NCI-H82 (cell line): ENCODE measurements at regions not wholly inside any gene's neighbourhood (a gene's known extent, or its start where the extent isn't known, plus 50 kb on each side); places are given as distances from the start of the nearest gene placed in this dataset.

ENCODE experiments used
- DNase-seq: peaks from one replicate; lab custom pipeline; 2025; lab: John Stamatoyannopoulos, UW

DNA sequence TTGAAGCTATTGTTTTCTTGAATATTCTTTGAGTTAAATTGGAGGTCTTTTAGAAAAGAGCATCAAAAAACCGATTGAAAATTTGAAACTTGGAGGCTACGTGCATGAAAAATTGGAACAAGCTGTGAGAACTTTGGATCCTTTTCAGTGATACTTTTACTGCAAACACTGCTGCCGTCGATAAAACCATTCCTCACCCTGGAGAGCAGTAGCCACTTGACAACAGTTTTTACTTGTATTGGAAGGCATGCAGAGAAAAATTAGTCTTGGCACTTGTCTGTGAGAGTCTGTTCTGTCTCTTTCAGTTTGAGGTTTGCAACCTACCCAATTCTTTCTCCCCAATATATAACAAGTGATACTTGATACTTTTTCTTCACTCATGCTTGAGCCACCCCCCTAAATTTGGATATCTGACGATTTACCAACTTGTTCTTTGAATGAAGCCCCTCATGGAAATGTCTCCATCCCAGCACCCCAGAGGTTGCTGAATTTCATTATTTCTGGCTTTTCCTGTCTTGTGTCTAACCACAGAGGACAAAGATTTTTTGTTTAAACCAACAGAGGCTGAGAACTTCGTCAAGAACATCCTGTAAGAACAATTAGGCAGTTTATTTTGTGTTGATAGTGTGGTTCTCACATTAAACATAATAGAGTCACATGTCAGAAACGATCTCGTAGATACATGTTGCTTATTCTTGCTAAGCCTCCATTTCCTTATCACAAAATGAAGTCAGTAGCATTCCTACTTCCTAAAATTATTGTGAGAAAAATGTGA lies 307.3 kb upstream of the PLSCR5 start:
- no peak for DNase-seq

DNA sequence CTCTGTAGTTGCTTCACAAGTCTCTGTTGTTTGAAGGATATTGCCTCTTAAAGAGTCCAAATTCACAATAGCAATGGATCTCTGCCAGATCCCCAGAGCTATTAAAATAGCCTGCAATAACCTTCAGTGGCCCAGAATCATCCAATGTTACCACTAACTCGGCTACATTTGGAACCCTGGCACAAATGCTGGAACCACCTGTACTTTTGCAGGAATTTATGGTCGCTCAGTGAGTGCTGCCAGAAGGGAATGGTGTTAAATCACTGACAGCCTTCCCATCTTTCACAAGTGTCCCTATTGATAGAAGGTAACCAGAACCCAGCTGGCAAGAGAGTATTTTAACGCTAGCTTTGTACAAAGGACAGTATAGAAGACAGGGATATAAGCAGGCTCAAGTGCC lies 298.8 kb upstream of the PLSCR5 start:
- no peak for DNase-seq

- no peak for DNase-seq
Observed at GRCh38 chr3:146899171-146899570, 294.0 kb upstream of the PLSCR5 start.

DNA sequence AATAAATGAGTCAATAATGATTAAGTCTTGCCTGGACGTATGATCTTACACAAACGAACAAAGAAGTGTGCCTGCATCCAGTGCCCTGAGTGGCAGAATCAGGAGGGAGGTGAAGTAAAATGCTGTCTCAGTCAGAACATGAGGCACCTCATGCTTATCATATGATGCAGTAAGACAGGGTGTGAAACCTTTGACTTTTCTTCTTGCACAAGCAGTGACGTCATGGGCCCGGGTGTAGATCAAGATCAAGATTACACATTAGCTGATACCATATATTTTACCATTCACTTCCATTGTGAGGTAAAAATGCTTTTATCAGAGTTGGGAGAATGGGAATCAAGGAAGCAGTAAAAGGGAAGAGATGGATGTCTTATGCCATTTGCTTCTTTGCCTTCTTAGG lies 291.6 kb upstream of the PLSCR5 start:
- no peak for DNase-seq

DNA sequence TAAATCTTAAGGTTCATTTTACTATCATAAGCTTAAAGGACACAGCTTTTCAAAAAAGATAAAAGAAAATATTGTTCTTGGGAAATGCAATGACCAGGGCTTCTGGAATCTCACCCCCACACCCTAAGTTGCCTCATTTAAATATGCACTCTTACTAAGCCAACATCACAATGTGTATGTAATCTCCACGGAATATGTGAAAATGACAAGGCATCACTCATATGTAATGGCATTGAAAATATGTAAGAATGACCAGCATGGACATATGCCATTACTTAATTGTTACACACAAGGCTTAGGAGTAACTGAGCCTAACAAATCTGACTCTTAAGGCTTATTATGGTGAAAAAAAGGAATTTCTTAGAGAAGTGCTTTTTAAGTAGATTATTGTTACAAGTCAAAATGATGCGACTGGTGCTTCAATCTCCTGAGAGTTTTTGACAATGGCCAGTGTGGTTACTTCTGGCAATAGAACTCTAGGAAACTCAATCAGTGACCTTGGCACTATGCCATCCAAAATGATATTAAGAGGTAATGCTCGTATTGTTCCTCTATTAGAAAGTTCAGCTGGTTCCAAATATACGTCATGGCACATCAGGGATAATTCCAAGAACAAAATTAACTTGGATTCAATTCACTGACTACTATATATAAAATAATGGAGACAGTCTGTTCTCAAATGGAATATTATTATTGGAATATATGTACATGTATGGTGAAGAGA lies 290.0 kb upstream of the PLSCR5 start:
- DNase-seq, result no peak

DNA sequence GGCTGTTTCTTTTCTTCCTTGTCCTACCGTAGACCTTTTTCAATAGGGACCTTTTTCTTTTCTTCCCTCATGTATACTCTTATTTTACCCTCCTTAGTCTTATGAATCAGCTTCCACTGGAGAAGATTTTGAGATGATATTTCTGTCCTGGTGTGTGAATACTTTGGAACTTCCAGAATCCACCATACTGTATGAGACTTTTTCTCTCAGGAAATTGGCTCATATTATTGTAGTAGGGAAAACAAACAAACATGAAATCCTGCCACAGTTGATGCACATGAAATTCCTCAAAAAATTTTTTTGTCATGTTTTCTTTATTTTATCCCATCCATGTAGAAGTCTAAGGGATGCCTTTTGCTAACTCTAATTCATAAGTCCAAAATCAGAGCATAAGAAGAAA lies 289.3 kb upstream of the PLSCR5 start:
- no peak for DNase-seq

- DNase-seq, result no peak
Observed at GRCh38 chr3:146892041-146892440, 286.9 kb upstream of the PLSCR5 start.

GRCh38 chr3:146889626-146890025 lies 284.5 kb upstream of the PLSCR5 start:
- no peak for DNase-seq

DNA sequence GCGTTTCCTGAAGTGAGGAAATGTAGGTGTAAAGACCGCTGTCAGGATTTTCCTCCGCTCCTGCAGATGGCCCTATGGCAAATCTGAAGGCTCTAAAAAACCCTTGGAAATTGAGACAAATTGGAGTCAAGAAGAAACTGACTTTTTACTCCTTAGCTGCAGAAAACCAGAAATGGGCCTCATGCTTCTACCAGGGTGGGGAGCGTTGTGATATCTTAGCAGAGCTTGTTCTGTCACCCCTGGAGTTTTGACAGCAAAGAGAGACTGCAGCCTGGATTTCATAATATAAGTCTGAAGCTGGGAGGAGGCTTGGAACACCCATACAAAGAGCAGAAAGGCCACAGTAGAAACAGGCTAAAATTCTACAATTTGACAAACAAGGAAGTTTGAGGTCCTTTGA lies 283.0 kb upstream of the PLSCR5 start:
- no peak for DNase-seq

DNA sequence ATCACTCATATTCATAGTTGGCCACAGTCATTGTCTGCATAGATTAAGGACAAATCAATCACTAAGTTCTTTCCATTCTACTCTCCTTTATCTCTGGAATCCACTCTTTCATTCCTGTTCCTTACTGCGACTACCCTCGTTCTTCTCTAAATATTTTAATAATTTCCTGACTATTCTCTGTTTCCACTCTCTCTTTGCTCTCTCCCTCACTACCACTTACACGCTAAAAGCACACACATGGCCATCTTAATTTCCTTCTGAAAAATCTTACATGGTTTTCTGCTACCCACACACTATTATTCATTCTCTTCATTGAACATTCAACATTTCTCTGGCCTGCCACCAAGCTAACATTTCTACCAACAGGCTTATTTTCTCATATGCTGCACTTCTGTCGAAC lies 279.6 kb upstream of the PLSCR5 start:
- no peak for DNase-seq

- peak; percentile 66 for DNase-seq
Observed at GRCh38 chr3:146884296-146884695, 279.1 kb upstream of the PLSCR5 start.

GRCh38 chr3:146883288-146883687 lies 278.1 kb upstream of the PLSCR5 start:
- DNase-seq, result peak; percentile 74

GRCh38 chr3:146881966-146882760 lies 277.0 kb upstream of the PLSCR5 start:
- DNase-seq, result peak; percentile 40

- DNase-seq, result no peak
Observed at GRCh38 chr3:146881356-146881755, 276.2 kb upstream of the PLSCR5 start.

DNA sequence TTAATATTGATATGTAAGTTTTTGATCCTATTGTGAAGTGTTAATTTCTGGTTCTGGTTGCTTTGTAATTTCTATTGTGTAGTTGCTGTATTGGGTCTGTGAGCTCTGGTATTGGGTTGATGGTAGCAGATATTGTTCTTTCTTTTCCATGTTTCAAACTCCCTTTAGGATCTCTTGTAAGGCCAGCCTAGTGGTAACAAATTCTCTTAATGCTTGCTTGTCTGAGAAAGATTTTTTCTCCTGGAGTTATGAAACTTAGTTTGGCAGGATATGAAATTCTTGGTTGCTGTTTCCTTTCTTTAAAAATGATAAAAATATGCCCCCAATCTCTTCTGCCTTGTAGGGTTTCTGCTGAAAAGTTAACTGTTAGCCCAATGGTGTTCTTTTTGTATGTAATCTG lies 268.6 kb upstream of the PLSCR5 start:
- DNase-seq, result no peak

DNA sequence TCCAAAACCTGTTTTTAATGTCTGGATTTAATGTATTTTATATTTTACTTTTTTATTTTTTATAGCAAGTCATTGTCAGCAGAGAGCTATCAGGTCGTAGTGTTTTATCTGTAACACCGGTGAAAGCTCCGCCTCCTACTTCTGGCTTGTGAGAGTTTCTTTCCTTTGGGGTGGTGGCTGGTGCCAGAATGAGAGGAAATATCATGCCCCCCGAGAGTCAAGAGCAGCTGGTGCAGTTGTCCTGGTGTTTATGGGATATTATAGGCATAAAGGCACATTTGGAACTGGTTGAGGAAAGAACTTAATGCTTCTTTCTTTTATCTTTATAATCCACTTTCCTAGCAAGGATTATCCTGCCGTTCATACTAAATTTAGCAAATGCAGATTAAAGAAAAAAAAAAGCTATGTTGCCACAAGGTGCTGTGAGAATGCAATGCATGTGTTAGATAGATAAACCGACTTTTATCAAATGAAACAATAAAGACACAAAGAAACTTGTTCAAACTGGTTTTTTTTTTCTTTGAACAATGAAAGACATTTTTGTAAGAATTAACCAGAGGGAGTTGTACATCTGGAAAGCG lies 260.1 kb upstream of the PLSCR5 start:
- DNase-seq, result peak; percentile 93

- no peak for DNase-seq
Observed at GRCh38 chr3:146861262-146861661, 256.1 kb upstream of the PLSCR5 start.

DNA sequence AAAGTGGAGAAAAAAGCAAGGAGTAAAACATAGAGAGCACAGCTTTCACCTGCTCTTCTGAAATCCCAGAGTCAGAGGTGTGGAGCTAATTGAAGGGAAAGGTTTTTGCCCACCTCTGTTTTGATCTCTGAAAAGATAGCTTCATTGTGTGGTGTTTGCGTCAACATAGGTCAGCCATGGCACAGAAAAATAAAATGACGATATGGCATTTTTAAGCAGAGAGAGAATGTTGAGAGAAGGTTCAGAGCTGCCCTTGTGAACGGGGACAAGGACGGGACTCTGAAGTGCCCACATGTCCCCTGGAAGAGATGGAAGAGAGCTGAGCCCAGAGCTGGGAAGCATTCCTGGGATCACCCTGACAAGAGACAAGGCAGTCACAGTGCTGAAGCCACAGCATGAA lies 249.4 kb upstream of the PLSCR5 start:
- DNase-seq, result no peak

DNA sequence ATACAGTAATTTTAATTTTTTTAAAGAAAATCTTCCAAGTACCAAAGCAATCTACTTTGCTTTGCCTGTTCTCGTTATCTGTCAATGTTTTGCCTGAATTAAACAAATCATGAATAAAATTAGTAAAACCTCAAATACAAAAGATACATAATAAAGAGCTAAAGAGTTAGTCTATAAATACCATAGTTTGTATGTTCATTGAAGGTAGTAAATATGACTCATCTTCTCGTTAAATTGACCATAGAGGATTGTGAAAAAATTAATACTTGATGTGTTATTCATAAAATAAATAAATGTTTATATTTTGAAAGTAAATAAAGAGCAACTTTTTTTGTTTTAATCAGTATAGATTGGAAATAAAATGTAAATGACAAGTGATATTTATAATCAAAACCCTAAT lies 246.5 kb upstream of the PLSCR5 start:
- DNase-seq, result no peak

DNA sequence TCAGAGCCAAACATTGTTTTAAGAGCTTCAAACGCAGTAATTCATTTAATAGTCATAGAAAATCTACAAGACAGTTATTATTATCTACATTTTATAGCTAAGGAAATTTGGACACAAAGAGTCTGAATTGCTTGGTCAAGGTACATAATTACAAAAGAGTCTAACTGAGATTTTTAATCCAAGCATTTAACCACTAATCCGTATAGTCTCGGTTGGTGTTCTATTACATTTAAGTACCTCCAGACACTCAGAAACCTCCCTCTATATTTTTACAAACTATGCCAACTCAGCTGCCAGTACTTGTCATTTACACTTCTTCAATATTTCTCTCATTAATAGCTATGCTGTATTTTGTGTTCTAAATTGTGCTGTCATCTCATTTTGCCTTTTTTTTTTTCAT lies 240.2 kb upstream of the PLSCR5 start:
- DNase-seq, result peak; percentile 40

DNA sequence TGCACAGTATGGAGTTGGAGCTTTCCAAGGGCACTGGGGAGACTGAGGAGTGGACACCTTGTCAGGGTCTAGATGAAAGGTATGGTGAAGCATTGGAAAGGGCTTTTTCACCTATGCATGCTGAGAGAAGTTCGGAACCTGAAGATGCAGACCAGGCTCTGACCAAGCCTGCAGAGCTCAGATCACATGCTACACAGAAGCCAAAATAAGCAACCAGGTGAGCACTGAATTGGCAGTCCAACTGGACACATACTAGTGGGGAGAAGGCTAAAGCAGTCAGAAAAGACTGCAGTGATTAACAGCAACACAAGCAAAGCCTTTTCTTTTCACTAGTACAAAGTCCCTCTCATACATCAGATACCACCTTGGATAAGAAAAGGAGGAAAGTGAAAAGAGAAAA lies 238.3 kb upstream of the PLSCR5 start:
- no peak for DNase-seq

- DNase-seq, result peak; percentile 15
Observed at GRCh38 chr3:146839727-146840375, 234.7 kb upstream of the PLSCR5 start.
